AG08395 (cell line): ENCODE measurements at regions not wholly inside any gene's neighbourhood (a gene's known extent, or its start where the extent isn't known, plus 50 kb on each side); places are given as distances from the start of the nearest gene placed in this dataset.

Experiments
- DNase-seq: peaks from one replicate; pipeline ENCODE4 v3.0.0; 2012; ENCODE audit warnings: mixed read lengths, low spot score

GRCh38 chr5:15447209-15447608 is 52.8 kb upstream of the FBXL7 start:
- no peak for DNase-seq

- DNase-seq, result peak; percentile 56
These were observed 53.4 kb upstream of the FBXL7 start for GRCh38 chr5:15446552-15446951.

- no peak for DNase-seq
These were observed 57.8 kb upstream of the FBXL7 start for GRCh38 chr5:15442193-15442570.

GRCh38 chr5:15441433-15442192 is 58.4 kb upstream of the FBXL7 start:
- DNase-seq, result no peak

- no peak for DNase-seq
These were observed 59.5 kb upstream of the FBXL7 start for GRCh38 chr5:15440434-15440833.

- no peak for DNase-seq
These were observed 60.2 kb upstream of the FBXL7 start for GRCh38 chr5:15439801-15440200.

- DNase-seq, result no peak
These were observed 66.3 kb upstream of the FBXL7 start for GRCh38 chr5:15433709-15434108.

GRCh38 chr5:15431923-15432322 is 68.1 kb upstream of the FBXL7 start:
- no peak for DNase-seq

- DNase-seq, result no peak
These were observed 74.2 kb upstream of the FBXL7 start for GRCh38 chr5:15425766-15426165.

GRCh38 chr5:15424769-15425168 is 75.2 kb upstream of the FBXL7 start:
- DNase-seq, result no peak

GRCh38 chr5:15421921-15422412 is 78.0 kb upstream of the FBXL7 start:
- no peak for DNase-seq

GRCh38 chr5:15421381-15421780 is 78.6 kb upstream of the FBXL7 start:
- no peak for DNase-seq

- DNase-seq, result no peak
These were observed 79.8 kb upstream of the FBXL7 start for GRCh38 chr5:15420201-15420600.

- no peak for DNase-seq
These were observed 82.8 kb upstream of the FBXL7 start for GRCh38 chr5:15417156-15417555.

- no peak for DNase-seq
These were observed 93.5 kb upstream of the FBXL7 start for GRCh38 chr5:15406478-15406877.

- DNase-seq, result no peak
These were observed 106.8 kb upstream of the FBXL7 start for GRCh38 chr5:15393146-15393545.

- DNase-seq, result no peak
These were observed 108.1 kb upstream of the FBXL7 start for GRCh38 chr5:15391704-15392397.

GRCh38 chr5:15388866-15389265 is 111.1 kb upstream of the FBXL7 start:
- no peak for DNase-seq

GRCh38 chr5:15387931-15388524 is 112.0 kb upstream of the FBXL7 start:
- DNase-seq, result no peak

GRCh38 chr5:15386122-15386521 is 113.9 kb upstream of the FBXL7 start:
- DNase-seq, result no peak

GRCh38 chr5:15385553-15385952 is 114.4 kb upstream of the FBXL7 start:
- DNase-seq, result no peak

- DNase-seq, result no peak
These were observed 114.9 kb upstream of the FBXL7 start for GRCh38 chr5:15385037-15385436.

GRCh38 chr5:15384581-15384980 is 115.4 kb upstream of the FBXL7 start:
- no peak for DNase-seq
